ENCODE measurements at regions not wholly inside any gene's neighbourhood (a gene's known extent, or its start where the extent isn't known, plus 50 kb on each side); places are given as distances from the start of the nearest gene placed in this dataset.

DNA sequence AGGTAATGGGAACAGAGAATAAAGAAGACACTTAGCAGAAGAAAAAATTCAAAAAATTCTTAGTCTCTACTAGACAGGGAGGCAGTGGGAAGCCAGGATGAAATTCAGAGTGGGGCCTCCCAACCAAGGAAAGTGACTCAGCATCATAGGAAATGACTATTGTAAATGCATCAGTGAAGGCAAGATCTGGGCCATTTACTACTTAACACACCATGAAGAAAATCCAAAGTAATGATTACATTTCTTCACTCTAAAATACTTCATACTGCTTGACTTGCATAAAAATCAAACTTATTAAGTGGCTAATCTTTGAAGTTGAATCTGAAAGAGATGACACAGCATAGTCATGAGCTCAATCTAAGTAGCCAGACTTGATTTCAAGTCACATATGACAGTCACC, 405.8 kb upstream of the SLC39A10 start:
- TF ChIP-seq, protein P1, sequence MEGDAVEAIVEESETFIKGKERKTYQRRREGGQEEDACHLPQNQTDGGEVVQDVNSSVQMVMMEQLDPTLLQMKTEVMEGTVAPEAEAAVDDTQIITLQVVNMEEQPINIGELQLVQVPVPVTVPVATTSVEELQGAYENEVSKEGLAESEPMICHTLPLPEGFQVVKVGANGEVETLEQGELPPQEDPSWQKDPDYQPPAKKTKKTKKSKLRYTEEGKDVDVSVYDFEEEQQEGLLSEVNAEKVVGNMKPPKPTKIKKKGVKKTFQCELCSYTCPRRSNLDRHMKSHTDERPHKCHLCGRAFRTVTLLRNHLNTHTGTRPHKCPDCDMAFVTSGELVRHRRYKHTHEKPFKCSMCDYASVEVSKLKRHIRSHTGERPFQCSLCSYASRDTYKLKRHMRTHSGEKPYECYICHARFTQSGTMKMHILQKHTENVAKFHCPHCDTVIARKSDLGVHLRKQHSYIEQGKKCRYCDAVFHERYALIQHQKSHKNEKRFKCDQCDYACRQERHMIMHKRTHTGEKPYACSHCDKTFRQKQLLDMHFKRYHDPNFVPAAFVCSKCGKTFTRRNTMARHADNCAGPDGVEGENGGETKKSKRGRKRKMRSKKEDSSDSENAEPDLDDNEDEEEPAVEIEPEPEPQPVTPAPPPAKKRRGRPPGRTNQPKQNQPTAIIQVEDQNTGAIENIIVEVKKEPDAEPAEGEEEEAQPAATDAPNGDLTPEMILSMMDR (conservative IDR thresholded peaks at IDR 0.05; ENCODE audit: low read length): no peak
- no peak for TF ChIP-seq EZH2phosphoT487 (IDR thresholded peaks at IDR 0.05; ENCODE audit: borderline replicate concordance)
